ENCODE measurements at regions not wholly inside any gene's neighbourhood (a gene's known extent, or its start where the extent isn't known, plus 50 kb on each side); places are given as distances from the start of the nearest gene placed in this dataset.

GRCh38 chr5:167565189-167565954, 726.1 kb upstream of the WWC1 start:
- H3K4me3 ChIP-seq = no peak overlapping the region
- ATAC-seq (no peak), DNase-seq (no peak)
- H3K36me3 ChIP-seq = no peaks in the 10 kb centered on the region
- no peaks in the 10 kb centered on the region for H3K9me3 ChIP-seq
- no peaks in the 10 kb centered on the region for H3K4me1 ChIP-seq
- in situ Hi-C loops (cut with MboI; ENCODE audit: low sequenced_read_pairs in 4 of 4) = no loop called here
- no peak for TF ChIP-seq POLR2A (IDR thresholded peaks at IDR 0.05)
- TF ChIP-seq, protein P1, sequence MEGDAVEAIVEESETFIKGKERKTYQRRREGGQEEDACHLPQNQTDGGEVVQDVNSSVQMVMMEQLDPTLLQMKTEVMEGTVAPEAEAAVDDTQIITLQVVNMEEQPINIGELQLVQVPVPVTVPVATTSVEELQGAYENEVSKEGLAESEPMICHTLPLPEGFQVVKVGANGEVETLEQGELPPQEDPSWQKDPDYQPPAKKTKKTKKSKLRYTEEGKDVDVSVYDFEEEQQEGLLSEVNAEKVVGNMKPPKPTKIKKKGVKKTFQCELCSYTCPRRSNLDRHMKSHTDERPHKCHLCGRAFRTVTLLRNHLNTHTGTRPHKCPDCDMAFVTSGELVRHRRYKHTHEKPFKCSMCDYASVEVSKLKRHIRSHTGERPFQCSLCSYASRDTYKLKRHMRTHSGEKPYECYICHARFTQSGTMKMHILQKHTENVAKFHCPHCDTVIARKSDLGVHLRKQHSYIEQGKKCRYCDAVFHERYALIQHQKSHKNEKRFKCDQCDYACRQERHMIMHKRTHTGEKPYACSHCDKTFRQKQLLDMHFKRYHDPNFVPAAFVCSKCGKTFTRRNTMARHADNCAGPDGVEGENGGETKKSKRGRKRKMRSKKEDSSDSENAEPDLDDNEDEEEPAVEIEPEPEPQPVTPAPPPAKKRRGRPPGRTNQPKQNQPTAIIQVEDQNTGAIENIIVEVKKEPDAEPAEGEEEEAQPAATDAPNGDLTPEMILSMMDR (IDR thresholded peaks at IDR 0.05 in 4 of 5, conservative IDR thresholded peaks at IDR 0.05 in 1 of 5) = no peak
- H3K27ac ChIP-seq = no peak overlapping the region
- no peaks in the 10 kb centered on the region for H3K27me3 ChIP-seq
- intact Hi-C loops (cut with DNase I; ENCODE audit: low total_unique reads) = no loop called here

GRCh38 chr5:167570431-167570830, 721.0 kb upstream of the WWC1 start:
- no peaks in the 10 kb centered on the region for H3K9me3 ChIP-seq
- TF ChIP-seq, protein P1 (IDR thresholded peaks at IDR 0.05 in 4 of 5, conservative IDR thresholded peaks at IDR 0.05 in 1 of 5) = no peak
- TF ChIP-seq POLR2A (IDR thresholded peaks at IDR 0.05) = no peak
- no peak overlapping the region for H3K27ac ChIP-seq
- peaks cover 4 to 21% (median 9%) of the 10 kb centered on the region in 3 donors for H3K27me3 ChIP-seq
- no peak for ATAC-seq
- H3K4me3 ChIP-seq = no peak overlapping the region
- in situ Hi-C loops (cut with MboI; ENCODE audit: low sequenced_read_pairs in 4 of 4) (no loop called here), intact Hi-C loops (cut with DNase I; ENCODE audit: low total_unique reads) (no loop called here)
- no peak for DNase-seq
- no peaks in the 10 kb centered on the region for H3K36me3 ChIP-seq
- no peaks in the 10 kb centered on the region for H3K4me1 ChIP-seq

DNA sequence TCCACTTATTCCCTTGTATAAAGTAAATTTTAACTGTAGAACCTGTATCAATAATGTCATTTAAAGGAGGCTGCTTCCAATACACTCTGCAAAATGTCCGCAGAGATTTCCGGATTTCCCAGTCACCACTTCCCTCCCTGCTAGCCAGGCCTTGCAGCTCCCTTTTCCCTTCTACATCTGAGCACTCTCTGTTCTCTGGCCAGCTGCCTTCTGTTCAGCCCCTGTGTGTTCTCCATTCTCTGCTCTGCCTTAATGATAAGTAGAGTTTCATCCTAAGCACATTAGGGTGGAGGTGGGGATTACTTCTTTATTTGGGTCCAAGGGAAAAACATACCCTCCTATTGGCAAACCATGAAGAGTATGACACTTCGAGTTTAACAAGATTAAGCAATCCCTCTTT, 719.6 kb upstream of the WWC1 start:
- intact Hi-C loops (cut with DNase I; ENCODE audit: low total_unique reads) = no loop called here
- H3K27me3 ChIP-seq = peaks cover 4 to 28% (median 9%) of the 10 kb centered on the region in 3 donors
- no peaks in the 10 kb centered on the region for H3K4me1 ChIP-seq
- H3K27ac ChIP-seq = no peak overlapping the region
- DNase-seq = no peak
- H3K4me3 ChIP-seq = no peak overlapping the region
- H3K9me3 ChIP-seq = no peaks in the 10 kb centered on the region
- TF ChIP-seq POLR2A (IDR thresholded peaks at IDR 0.05) = no peak
- TF ChIP-seq, protein P1 (IDR thresholded peaks at IDR 0.05 in 4 of 5, conservative IDR thresholded peaks at IDR 0.05 in 1 of 5) = no peak
- in situ Hi-C loops (cut with MboI; ENCODE audit: low sequenced_read_pairs in 4 of 4) = no loop called here
- H3K36me3 ChIP-seq = no peaks in the 10 kb centered on the region
- no peak for ATAC-seq

GRCh38 chr5:167573370-167574127, 717.9 kb upstream of the WWC1 start:
- DNase-seq = no peak
- H3K4me3 ChIP-seq = peak overlapping the region in 3 of 4 donors; percentile 11 to 39 (median 32)
- TF ChIP-seq POLR2A (IDR thresholded peaks at IDR 0.05) = no peak
- TF ChIP-seq, protein P1 (IDR thresholded peaks at IDR 0.05 in 4 of 5, conservative IDR thresholded peaks at IDR 0.05 in 1 of 5) = no peak
- intact Hi-C loops (cut with DNase I; ENCODE audit: low total_unique reads) (no loop called here), in situ Hi-C loops (cut with MboI; ENCODE audit: low sequenced_read_pairs in 4 of 4) (no loop called here)
- H3K9me3 ChIP-seq = no peaks in the 10 kb centered on the region
- ATAC-seq = no peak
- H3K36me3 ChIP-seq = no peaks in the 10 kb centered on the region
- H3K4me1 ChIP-seq = no peaks in the 10 kb centered on the region
- H3K27ac ChIP-seq = no peak overlapping the region
- peaks cover 4 to 28% (median 9%) of the 10 kb centered on the region in 3 donors for H3K27me3 ChIP-seq

Data from gastrocnemius medialis (tissue), 4 donors.